Fibroblast of pulmonary artery (primary cell): ENCODE measurements at regions not wholly inside any gene's neighbourhood (a gene's known extent, or its start where the extent isn't known, plus 50 kb on each side); places are given as distances from the start of the nearest gene placed in this dataset.
"Not testable (repeated sequence)": the region's sequence is repeated elsewhere in the genome, so short reads cannot be mapped to it uniquely, and the experiment has no call there.

Source experiments
- DNase-seq: peaks from one replicate; pipeline ENCODE4 v3.0.0-alpha.2; 2010; ENCODE audit warnings: low read depth
- H3K4me3 ChIP-seq: replicated peaks from 2 replicates; pipeline ENCODE4 v1.5.1; 2011; ENCODE audit warnings: low read depth, mild to moderate bottlenecking, control low read depth, low read length, moderate library complexity
- TF ChIP-seq, protein P1 (sequence below): IDR thresholded peaks from 2 replicates; pipeline ENCODE4 v1.5.1; 2011; ENCODE audit warnings: mild to moderate bottlenecking, control low read depth, low read length, inconsistent platforms; ENCODE audit errors: missing control alignments

- TF ChIP-seq, protein P1, sequence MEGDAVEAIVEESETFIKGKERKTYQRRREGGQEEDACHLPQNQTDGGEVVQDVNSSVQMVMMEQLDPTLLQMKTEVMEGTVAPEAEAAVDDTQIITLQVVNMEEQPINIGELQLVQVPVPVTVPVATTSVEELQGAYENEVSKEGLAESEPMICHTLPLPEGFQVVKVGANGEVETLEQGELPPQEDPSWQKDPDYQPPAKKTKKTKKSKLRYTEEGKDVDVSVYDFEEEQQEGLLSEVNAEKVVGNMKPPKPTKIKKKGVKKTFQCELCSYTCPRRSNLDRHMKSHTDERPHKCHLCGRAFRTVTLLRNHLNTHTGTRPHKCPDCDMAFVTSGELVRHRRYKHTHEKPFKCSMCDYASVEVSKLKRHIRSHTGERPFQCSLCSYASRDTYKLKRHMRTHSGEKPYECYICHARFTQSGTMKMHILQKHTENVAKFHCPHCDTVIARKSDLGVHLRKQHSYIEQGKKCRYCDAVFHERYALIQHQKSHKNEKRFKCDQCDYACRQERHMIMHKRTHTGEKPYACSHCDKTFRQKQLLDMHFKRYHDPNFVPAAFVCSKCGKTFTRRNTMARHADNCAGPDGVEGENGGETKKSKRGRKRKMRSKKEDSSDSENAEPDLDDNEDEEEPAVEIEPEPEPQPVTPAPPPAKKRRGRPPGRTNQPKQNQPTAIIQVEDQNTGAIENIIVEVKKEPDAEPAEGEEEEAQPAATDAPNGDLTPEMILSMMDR, result no peak
- H3K4me3 ChIP-seq, result no peak overlapping the region
- no peak for DNase-seq
Measured at GRCh38 chr12:24639641-24640040, 309.3 kb downstream of the BCAT1 start.

DNA sequence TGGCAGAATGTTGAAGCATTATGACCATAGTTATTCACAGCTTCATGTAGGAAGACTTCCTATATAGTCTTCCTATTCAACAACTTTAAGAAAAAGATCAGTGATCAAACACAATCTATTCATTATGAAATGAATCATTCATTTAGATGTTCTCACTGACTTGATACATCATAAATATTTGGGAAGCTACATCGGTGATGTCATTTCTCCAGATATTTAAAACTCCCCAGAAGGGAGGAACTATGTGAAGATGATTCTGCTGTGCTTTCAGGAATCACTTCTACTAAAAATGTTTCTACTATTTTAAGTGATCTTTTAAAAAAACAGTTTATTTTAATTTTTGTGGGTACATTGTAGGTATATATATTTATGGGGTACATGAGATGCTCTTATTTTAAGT lies 316.4 kb downstream of the BCAT1 start:
- no peak overlapping the region for H3K4me3 ChIP-seq
- TF ChIP-seq, protein P1, result no peak
- DNase-seq, result no peak

DNA sequence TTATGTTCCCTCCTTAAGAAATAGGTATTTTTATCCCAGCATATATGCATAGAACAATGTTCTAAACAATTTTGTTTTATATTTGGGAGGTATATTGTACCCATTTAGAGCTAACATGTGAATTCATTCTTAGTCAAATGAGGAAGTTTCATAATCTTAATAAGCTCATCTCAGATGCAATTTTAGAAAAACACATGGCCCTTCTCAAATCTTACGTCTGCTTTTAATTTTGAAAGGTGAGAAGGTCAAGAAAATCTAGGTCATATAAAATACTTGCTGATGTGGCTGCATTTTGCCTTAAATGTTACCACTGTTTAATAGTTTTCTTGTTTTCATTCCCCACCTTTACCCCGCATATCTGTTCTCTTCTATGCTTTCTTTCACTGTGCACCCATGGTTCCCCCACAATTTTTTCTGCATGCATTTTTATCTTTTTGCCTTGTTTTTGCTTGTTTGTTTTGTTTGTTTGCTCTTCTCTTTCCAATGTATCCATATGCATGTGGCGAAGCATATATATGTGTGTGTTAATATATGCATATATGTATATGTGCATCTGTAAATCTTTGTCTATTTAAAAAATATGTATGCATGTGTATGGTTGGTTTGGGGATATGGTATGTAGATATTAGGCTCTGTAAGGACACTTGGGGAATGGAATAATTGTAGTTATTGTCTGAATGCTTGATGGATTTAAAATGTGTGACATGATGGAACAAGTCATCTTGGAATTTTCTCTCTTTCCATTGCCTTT lies 317.1 kb downstream of the BCAT1 start:
- TF ChIP-seq, protein P1, result no peak
- no peak overlapping the region for H3K4me3 ChIP-seq
- DNase-seq, result no peak

DNA sequence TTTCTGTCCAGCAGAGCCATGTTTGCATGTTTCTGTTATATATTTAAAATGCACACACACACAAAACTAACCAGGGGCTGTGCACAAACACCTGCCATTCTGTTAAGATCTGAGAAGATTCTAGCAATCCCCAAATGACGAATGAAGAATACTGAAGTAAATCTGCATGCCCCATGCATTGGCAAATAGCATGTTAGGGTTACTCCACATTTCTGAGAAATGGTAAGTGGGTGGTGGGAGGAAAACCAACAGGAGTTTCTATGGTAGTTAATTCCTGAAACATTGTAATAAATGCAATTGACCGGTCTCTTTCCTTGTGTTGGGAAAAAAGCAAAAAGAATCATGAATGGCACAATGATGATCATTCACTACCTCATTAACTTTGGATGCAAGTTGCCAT lies 318.0 kb downstream of the BCAT1 start:
- no peak overlapping the region for H3K4me3 ChIP-seq
- TF ChIP-seq, protein P1, result no peak
- no peak for DNase-seq

DNA sequence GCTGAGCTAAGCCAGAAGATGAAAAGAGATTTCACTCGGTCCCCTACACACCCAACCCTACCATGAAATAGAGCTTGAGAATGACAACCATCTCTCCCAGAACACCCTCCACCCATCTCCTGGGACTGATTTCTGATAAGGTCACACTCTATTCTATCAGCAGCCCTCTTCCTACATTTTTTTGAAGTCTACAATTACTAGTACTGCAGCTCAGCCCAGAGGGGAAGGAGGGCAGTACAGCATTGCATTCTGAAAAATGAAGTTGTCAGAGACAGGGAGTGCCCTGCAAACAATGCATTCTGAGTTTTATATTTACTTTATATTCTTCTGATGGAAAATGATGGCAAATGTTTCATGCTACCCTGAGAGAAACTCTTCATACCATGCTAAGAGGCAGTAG lies 318.5 kb downstream of the BCAT1 start:
- DNase-seq, result no peak
- H3K4me3 ChIP-seq, result no peak overlapping the region
- TF ChIP-seq, protein P1, result no peak

GRCh38 chr12:24625103-24625502 lies 323.8 kb downstream of the BCAT1 start:
- H3K4me3 ChIP-seq, result no peak overlapping the region
- TF ChIP-seq, protein P1, result no peak
- DNase-seq, result no peak

GRCh38 chr12:24619954-24620353 lies 328.9 kb downstream of the BCAT1 start:
- H3K4me3 ChIP-seq, DNase-seq: not testable (repeated sequence)
